Type B pancreatic cell (in vitro differentiated cells): ENCODE measurements at regions not wholly inside any gene's neighbourhood (a gene's known extent, or its start where the extent isn't known, plus 50 kb on each side); places are given as distances from the start of the nearest gene placed in this dataset.

Experiments used
- DNase-seq: peaks from one replicate; pipeline ENCODE4 v3.0.0; 2021; ENCODE audit warnings: mixed read lengths; ENCODE audit not compliant: unreplicated experiment; ENCODE audit errors: extremely low spot score
- H3K27ac Mint-ChIP-seq: 2 replicates; pipeline ENCODE4 v1.8.0; 2021; ENCODE audit warnings: mild to moderate bottlenecking, mixed read lengths
- H3K27me3 Mint-ChIP-seq: 2 replicates; pipeline ENCODE4 v1.8.0; 2021; ENCODE audit warnings: mixed read lengths
- H3K36me3 Mint-ChIP-seq: 2 replicates; pipeline ENCODE4 v1.8.0; 2021; ENCODE audit warnings: mixed read lengths
- H3K4me1 Mint-ChIP-seq: one replicate; pipeline ENCODE4 v1.8.0; 2021; ENCODE audit warnings: mixed read lengths; ENCODE audit not compliant: unreplicated experiment
- H3K4me3 Mint-ChIP-seq: 2 replicates; pipeline ENCODE4 v1.8.0; 2021; ENCODE audit warnings: mild to moderate bottlenecking, mixed read lengths
- H3K9me3 Mint-ChIP-seq: 2 replicates; pipeline ENCODE4 v1.8.0; 2021; ENCODE audit warnings: mixed read lengths
- TF ChIP-seq, protein P1 (sequence below): fragments of 200-600 bp; sonication (generic); conservative IDR thresholded peaks from 2 replicates; pipeline ENCODE4 v1.5.0; 2021; ENCODE audit warnings: antibody characterized with exemption, mild to moderate bottlenecking

DNA sequence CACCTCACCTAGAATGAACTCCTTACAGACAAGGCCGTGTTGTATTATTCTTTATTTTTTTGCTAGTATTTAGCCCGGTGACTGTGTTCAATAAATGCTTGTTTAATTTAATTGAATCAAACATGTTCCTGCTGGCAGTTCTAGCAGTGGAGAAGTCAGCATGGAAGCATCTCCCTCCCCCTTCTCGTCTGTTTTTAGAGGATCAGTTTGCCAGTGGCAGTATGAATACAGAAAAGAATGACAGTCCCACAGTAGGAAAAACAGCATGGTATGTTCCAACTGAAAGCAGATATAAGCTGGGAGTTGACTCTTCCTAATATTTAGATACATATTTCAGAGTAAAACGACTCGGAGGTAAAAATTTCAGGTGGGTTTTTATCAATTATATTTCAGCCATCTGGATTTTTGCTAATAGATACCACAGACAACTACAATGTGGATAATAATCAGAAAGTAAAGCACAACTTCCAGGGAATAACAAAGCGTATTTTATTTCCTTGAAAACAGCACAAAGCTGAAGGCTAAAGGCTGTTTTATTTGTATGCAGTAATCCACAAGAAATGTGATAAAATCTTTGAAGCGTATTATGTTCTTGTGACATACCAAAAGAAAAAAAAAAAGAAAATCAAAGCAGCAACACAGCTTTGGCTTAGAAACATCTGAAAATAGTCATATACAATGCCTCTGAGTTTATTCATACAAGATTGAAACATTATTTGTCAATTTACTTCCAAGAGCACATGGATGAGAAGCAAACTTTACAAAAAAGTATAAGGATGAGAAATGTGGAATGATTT, 244.5 kb upstream of the KCNMB2 start:
- TF ChIP-seq, protein P1, sequence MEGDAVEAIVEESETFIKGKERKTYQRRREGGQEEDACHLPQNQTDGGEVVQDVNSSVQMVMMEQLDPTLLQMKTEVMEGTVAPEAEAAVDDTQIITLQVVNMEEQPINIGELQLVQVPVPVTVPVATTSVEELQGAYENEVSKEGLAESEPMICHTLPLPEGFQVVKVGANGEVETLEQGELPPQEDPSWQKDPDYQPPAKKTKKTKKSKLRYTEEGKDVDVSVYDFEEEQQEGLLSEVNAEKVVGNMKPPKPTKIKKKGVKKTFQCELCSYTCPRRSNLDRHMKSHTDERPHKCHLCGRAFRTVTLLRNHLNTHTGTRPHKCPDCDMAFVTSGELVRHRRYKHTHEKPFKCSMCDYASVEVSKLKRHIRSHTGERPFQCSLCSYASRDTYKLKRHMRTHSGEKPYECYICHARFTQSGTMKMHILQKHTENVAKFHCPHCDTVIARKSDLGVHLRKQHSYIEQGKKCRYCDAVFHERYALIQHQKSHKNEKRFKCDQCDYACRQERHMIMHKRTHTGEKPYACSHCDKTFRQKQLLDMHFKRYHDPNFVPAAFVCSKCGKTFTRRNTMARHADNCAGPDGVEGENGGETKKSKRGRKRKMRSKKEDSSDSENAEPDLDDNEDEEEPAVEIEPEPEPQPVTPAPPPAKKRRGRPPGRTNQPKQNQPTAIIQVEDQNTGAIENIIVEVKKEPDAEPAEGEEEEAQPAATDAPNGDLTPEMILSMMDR, result no peak
- H3K4me1 Mint-ChIP-seq, result peaks cover 15% of the 10 kb centered on the region
- no peak overlapping the region for H3K27ac Mint-ChIP-seq
- no peak for DNase-seq
- no peaks in the 10 kb centered on the region for H3K27me3 Mint-ChIP-seq
- H3K4me3 Mint-ChIP-seq, result no peak overlapping the region
- H3K9me3 Mint-ChIP-seq, result peaks cover 8% of the 10 kb centered on the region
- no peaks in the 10 kb centered on the region for H3K36me3 Mint-ChIP-seq

DNA sequence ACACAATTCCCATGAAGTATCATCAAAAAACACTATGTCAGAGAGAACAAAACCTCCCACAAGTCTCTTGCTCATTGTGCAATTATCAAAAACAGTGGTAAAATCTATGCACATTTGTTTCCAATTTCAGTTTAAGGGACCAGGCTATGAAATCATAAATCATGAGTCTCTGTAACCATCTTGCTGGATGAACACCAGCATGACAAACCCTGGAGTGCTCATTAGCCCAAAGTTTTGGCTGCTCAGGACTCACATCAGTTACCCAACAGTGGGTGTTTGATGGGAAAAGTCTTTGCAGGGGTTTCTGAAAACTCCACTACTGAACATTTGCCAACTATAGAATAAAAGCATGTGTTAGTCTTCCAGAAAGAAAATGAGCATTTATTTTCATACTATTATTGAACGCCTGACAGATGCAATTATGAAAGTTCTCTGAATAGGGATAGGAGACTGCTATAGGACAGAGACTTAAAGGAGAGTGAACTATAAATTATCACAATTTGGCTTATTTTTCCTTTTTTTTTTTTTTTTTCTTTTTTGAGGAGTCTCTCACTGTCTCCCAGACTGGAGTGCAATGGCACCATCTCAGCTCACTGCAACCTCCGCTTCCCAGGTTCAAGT, 240.8 kb upstream of the KCNMB2 start:
- H3K36me3 Mint-ChIP-seq, result no peaks in the 10 kb centered on the region
- no peaks in the 10 kb centered on the region for H3K27me3 Mint-ChIP-seq
- H3K4me1 Mint-ChIP-seq, result peaks cover 19% of the 10 kb centered on the region
- H3K27ac Mint-ChIP-seq, result no peak overlapping the region
- TF ChIP-seq, protein P1, result no peak
- DNase-seq, result no peak
- H3K9me3 Mint-ChIP-seq, result no peaks in the 10 kb centered on the region
- no peak overlapping the region for H3K4me3 Mint-ChIP-seq

DNA sequence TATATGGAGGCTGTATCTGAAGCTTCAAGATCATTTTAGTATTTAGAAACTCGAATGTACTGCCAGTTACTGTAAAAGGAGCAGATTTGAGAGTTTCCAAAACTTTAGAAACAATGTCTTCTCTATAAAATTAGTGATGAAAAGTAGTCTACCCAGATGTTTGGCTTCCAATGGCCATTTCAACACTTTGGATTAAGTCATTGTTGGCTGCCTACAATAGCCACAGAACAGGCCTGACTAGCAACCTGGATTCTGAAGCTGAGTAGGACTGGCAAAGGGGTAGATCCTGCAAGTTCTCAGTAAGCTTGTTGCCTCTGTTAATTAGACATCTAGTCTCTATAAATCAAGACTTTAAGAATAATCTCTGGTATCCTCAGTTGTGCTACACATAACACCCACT, 239.0 kb upstream of the KCNMB2 start:
- Mint-ChIP-seq H3K27ac (no peak overlapping the region), H3K4me3 (no peak overlapping the region)

GRCh38 chr3:178297740-178298139, 238.5 kb upstream of the KCNMB2 start:
- H3K27ac Mint-ChIP-seq, result no peak overlapping the region
- no peak for DNase-seq
- H3K4me1 Mint-ChIP-seq, result peaks cover 10% of the 10 kb centered on the region
- H3K4me3 Mint-ChIP-seq, result no peak overlapping the region
- no peaks in the 10 kb centered on the region for H3K27me3 Mint-ChIP-seq
- H3K36me3 Mint-ChIP-seq, result no peaks in the 10 kb centered on the region
- TF ChIP-seq, protein P1, result no peak
- no peaks in the 10 kb centered on the region for H3K9me3 Mint-ChIP-seq

More for the DNA sequence above, 239.0 kb upstream of the KCNMB2 start:
- Mint-ChIP-seq H3K9me3 (no peaks in the 10 kb centered on the region), H3K27me3 (no peaks in the 10 kb centered on the region), H3K4me1 (peaks cover 10% of the 10 kb centered on the region), H3K36me3 (no peaks in the 10 kb centered on the region)
- DNase-seq, result no peak
- TF ChIP-seq, protein P1, result no peak

DNA sequence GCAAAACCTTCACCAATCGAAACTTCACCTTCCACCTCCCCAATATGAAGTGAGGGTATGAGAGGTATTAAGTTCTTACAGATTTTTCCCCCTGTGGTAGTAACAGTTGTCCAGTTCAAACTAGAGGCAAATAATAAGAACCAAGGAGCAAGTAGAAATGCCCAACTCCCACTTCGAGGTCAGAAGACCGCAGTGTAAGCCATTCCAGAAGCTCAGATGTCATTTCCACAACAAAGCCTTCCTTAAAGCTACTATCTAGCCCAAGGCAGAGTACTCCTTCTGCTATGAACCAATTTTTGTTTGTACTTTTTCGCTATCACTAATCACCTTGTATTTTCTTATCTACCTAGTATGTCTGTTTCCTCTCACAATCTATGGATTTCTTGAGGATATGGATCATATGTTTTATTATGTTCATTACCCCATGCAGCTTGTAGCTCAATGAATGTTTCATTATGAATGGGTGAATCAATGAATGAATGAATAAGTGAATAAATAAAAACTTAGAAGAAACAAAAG, 235.7 kb upstream of the KCNMB2 start:
- H3K27me3 Mint-ChIP-seq, result no peaks in the 10 kb centered on the region
- no peaks in the 10 kb centered on the region for H3K36me3 Mint-ChIP-seq
- H3K27ac Mint-ChIP-seq, result no peak overlapping the region
- TF ChIP-seq, protein P1, result no peak
- peaks cover 4% of the 10 kb centered on the region for H3K4me1 Mint-ChIP-seq
- no peak overlapping the region for H3K4me3 Mint-ChIP-seq
- no peak for DNase-seq
- H3K9me3 Mint-ChIP-seq, result no peaks in the 10 kb centered on the region
